OCI-M1 (cell line): ENCODE measurements at regions not wholly inside any gene's neighbourhood (a gene's known extent, or its start where the extent isn't known, plus 50 kb on each side); places are given as distances from the start of the nearest gene placed in this dataset.

ENCODE experiments used
- DNase-seq: peaks from one replicate; lab custom pipeline; 2025; lab: John Stamatoyannopoulos, UW

GRCh38 chr14:84783511-84783910, 746.4 kb upstream of the FLRT2 start:
- peak; percentile 27 for DNase-seq

- no peak for DNase-seq
Observed at GRCh38 chr14:84785996-84786395, 743.9 kb upstream of the FLRT2 start.

DNA sequence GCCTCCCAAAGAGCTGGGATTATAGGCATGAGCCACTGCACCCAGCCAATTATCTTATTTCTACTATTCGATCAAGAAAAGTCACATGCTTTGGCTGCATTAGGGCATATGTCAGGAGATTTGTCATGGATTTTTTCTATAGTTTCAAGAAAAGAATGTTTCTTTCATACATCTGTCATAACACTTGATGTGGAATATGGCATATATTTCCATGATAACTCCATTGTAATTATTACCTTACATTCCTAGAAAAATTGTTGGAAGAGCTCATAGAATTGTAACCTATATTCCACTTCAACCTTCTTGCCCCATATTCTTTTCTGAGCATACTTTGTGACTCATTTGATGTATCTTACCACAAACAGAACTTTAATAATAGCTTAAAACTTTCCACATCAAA, 740.9 kb upstream of the FLRT2 start:
- DNase-seq = no peak

GRCh38 chr14:84792722-84793410, 737.1 kb upstream of the FLRT2 start:
- no peak for DNase-seq

GRCh38 chr14:84797326-84797725, 732.6 kb upstream of the FLRT2 start:
- no peak for DNase-seq

DNA sequence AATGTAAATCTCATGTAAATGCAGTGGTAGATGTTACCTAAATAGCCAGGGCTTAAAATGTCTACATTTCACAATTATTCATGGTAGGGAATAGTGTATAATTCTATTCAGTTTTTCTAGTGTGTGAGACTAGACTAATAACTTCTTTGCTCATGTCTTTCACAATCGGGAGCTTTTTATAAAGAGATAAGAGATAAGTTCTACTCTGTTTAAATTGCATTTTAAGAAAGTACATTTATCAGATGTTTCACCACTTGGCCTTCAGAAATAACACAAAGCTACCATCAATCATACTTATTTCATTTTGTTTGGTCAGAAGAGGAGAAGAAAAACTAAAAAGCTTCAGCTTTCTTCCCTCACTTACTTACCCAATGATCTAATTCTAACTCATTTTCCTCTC, 725.5 kb upstream of the FLRT2 start:
- DNase-seq = no peak

DNA sequence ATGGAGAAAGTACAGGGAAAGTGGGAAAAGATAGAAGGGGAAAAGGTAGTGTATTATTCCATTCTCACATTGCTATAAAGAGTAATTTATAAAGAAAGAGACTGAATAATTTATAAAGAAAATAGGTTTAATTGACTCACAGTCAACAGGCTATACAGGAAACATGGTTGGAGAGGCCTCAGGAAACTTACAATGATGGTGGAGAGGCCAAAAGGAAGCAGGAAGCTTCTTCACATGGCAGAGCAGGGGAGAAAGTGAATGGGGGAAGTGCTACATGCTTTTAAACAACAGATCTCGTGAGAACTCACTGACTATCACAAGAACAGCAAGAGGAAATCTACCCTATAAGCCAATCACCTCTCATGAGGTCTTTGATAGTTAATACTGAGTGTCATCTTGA, 725.0 kb upstream of the FLRT2 start:
- peak; percentile 4 for DNase-seq

DNA sequence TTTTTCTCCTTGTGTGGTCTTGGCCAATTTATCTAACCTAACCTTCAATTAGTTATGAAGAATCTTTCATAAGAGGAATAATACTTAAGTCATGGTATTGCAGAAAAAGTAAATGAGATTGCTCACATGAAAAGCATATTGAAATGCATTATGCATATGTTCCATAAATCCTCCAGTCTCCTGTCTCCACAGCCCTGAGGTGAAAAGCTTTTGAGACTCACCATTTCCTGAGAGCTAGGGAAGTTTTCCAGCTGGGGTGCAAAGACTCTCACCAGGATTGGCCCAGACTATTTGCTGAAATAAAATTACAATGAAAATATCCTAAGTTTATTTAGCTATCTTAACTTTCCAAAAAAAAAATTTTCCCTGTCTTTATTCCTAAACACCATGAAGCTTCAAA, 723.8 kb upstream of the FLRT2 start:
- no peak for DNase-seq

- DNase-seq = no peak
Observed at GRCh38 chr14:84806622-84807021, 723.3 kb upstream of the FLRT2 start.

DNA sequence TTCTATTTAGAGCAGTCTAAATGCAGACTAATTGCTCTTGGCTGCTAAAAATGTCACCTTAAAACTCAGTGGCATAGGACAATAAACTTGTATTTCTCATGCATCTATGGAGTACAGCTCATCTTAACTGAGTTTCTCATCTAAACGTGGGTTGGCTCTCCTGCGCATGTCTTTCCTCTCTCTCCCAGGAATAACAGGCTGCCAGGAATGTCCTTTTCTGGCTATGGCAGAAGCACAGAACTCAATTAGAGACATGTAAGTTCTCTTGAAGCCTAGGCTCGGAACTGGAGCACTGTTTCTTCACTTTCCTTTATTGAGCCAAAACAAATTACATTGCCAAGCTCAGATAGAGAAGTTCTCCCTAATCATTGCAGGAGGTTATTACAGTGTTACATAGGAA, 722.3 kb upstream of the FLRT2 start:
- DNase-seq = no peak

DNA sequence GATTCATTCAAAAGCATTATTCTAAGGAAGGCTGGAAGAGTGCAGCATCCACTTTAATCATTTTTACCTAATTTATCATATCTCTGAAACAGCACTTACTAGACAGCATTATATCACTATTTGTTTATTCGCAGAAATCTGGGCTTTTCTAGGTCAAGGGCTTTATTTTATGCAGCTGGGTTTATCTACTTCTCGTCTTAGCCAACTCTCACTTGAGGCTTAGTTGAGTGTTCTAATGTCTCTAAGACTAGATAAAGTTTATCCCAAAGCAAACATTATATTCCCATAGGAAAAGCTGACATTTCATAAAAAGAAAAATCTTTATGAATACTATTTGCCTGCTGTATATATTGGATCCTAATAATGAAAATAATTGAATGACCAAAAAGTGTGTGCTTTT, 720.8 kb upstream of the FLRT2 start:
- DNase-seq = no peak

DNA sequence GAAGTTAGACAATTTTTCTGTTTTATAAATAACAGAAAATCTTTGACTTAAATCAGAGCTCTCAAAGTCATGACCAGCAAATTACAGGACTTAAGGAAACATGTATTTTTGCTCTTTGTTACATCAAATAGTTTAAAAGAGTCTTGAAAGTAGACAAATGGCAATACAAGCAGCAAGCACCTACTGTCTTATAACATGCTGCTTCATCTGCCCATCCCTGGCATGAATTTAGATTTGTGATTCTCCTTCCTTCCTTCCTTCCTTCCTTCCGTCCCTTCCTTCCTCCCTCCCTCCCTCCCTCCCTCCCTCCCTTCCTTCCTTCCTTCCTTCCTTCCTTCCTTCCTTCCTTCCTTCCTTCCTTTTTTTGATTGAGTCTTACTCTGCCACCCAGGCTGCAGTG, 715.6 kb upstream of the FLRT2 start:
- DNase-seq = no peak

GRCh38 chr14:84819528-84819927, 710.4 kb upstream of the FLRT2 start:
- no peak for DNase-seq

- DNase-seq = no peak
Observed at GRCh38 chr14:84825481-84826251, 704.3 kb upstream of the FLRT2 start.

- no peak for DNase-seq
Observed at GRCh38 chr14:84826294-84826693, 703.6 kb upstream of the FLRT2 start.

GRCh38 chr14:84850595-84850994, 679.3 kb upstream of the FLRT2 start:
- no peak for DNase-seq

- DNase-seq = no peak
Observed at GRCh38 chr14:84856751-84857534, 673.0 kb upstream of the FLRT2 start.

DNA sequence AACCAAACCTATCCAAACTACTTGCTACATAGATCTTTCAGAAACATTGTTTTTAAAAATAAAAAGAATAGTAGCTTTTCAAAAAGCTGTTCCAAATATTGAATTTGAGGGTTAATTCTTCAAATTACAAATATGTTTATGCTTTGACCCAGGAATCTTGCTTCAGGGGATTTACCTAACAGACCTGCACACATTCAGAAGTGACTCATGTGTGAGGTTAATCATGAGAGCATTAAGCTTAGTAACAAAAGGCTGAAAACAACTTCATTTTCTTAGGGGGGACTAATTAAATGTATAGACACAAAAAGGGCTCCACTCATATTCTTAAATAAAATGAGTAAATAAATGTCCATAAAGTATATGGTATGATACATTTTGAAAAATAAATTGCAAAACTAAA, 672.4 kb upstream of the FLRT2 start:
- no peak for DNase-seq

- no peak for DNase-seq
Observed at GRCh38 chr14:84859116-84859515, 670.8 kb upstream of the FLRT2 start.

- DNase-seq = no peak
Observed at GRCh38 chr14:84864548-84865271, 665.2 kb upstream of the FLRT2 start.

GRCh38 chr14:84871734-84872133, 658.2 kb upstream of the FLRT2 start:
- no peak for DNase-seq

DNA sequence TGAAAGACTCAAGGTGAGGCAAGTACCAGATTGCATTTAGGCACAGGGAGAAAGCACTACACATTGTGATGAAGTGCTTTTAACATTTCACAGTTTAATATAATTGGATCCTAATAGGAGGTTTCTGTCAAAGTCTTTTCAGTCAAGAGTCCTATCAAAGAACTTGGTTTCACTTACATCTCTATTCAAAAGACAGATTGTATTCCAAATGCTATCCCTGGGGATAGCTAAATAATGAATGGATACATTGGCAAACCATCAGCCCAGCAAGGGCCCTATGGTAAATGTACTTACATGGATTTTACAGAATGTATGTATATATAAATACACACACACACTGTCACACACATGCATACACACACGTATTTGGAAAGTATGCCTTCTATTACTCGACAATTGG, 655.5 kb upstream of the FLRT2 start:
- DNase-seq = no peak
